NCI-H510A treated with DMSO at 0.1 percent for 48 hours (cell line): ENCODE measurements at regions not wholly inside any gene's neighbourhood (a gene's known extent, or its start where the extent isn't known, plus 50 kb on each side); places are given as distances from the start of the nearest gene placed in this dataset.
A peak's percentile ranks its signal among the peaks of the same experiment; 100 is the strongest.

Source experiments
- DNase-seq: peaks from one replicate; lab custom pipeline; 2025; lab: John Stamatoyannopoulos, UW

DNA sequence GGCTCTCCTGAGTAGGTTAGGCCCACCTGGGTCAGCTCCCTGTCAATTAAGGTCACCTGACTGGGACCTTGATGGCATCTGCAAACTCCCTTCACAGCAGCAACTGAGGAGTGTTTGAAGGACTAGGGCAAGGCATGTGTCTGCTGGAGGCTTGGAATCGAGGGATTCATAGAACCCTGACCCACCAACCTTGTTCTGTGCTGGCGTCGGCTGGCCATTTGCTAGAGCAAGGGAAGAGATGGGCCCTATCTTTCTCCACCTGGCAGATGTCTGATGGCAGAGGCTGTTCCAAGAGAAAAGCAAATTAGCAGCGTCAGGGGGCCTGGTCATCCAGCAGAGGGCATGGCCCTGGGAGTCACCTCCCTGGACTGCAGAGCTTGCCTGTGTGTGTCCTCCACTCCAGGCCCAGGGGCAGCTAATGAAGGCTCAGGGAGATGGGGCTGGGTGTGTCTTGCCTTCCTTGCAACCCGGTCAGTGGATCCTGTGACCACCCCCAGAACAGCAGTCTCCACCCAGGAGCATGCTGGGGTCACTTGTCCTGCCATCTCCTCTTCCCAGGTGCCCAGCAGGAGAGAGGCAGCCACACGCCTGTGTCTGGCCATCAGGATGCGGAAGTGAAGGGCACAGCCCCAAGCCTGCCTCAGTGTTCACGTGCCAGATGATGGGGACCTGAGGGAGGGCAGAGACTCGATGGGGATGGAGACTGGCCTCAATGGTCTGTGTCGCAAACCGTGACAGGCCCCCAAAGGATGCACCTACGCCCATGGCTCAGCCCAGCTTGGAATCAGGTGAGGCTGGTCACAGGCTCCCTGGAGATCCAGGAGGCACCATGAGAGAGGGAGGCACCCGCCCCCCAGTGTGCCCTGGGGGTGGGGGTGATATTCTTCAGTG is 53.9 kb downstream of the BARX1 start:
- no peak for DNase-seq

GRCh38 chr9:93900436-93900819 is 54.7 kb downstream of the BARX1 start:
- DNase-seq: no peak

DNA sequence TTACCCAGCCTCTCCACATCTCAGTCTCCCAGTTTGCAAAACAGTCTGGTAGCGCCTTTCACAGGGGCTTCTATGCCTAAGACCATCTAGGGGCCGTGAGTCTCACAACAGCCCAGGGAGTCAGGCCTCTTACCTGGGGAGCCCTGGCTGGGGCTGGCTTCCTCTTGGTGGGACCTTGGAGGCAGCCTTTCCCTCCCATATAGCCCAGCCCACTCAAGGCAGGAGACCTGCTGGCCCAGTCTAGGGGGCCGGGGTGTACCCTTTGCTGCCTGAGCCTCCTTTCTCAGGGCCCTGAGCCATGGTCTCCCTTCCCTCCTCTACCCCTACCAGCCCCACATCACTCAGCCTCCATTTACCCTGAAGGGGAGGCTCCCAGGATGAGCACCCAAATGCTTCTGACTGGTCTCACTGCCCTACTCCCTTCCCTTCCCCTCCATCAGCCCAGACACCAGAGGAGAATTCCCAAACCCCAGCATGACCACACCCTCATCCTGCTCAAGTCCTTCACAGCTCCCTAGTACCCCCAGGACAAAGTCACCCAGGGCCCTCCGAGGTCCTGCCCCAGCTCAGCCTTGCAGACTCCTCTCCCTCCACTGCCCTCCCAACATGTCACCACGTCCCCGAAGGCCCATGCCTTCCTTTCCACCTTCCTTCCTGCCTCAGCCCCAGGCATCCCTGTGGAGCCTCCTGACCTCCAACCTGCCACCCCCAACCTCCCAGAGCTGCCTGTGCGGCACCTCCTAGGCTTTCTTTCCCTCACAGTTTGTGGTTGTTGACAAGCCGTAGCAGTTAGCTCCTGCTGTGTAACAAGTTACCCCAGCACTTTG is 55.3 kb downstream of the BARX1 start:
- DNase-seq: no peak

- DNase-seq: no peak
Observed at GRCh38 chr9:93898502-93899426, 56.4 kb downstream of the BARX1 start.

DNA sequence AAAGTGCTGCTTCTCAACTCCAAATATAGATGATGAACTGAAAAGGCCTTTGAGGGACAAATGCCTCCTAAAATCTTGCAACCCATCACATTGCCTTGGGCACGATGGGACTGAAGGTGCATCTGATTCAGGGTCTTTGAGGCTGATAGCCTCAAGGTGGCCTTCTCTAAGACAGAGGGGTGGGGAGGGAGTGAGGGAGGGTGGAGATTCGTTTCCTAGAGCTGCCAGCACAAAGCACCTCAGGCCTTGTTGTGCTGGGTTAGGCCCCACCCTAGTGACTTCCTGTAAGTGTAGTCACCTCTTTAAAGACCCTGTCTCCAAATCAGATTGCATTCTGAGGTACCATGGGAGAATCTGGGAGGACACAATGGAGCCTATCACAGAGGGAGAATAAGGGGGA is 57.1 kb downstream of the BARX1 start:
- no peak for DNase-seq

DNA sequence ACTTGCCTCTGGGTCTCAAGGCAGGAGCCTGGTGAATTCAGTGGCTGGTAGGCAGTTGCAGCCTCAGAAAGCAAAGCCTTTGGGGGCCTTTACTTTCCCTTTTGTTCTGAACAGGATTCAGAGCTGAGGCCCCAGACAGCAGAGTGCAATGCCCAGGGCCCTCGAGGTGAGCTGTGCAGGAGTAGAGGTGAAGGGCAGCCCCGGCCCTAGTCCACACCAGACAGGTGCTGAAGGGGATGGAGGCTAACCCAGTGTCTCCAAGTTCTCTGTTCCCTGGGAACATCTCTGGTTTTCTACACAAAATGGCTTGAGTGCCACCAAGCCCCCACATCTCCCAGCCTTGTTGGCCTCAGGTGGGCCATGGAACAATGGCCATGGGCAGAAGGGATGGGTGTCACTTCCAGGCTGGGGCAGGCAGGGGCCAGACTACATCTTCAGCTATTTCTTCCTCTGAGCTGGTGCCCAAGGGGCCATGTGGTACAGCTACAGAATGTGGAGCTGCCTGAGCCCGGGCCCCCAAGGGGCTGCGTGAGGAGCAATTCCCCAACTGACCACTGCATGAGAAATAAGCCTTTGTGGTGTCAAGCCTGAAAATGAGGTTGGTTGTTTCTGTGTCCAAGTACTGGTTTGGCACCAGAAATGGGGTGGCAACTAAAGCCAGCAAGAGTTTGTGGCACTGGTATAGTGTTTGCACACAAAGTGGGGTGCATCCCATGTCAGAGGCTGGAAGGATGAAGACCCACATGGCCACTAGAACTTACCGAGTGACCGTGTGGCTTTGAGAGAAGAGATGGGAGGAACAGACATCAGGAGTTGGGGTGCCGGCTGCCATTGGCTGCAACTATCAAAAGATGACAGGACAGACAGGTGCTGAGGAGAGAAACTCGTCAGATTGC is 57.8 kb downstream of the BARX1 start:
- DNase-seq: no peak

DNA sequence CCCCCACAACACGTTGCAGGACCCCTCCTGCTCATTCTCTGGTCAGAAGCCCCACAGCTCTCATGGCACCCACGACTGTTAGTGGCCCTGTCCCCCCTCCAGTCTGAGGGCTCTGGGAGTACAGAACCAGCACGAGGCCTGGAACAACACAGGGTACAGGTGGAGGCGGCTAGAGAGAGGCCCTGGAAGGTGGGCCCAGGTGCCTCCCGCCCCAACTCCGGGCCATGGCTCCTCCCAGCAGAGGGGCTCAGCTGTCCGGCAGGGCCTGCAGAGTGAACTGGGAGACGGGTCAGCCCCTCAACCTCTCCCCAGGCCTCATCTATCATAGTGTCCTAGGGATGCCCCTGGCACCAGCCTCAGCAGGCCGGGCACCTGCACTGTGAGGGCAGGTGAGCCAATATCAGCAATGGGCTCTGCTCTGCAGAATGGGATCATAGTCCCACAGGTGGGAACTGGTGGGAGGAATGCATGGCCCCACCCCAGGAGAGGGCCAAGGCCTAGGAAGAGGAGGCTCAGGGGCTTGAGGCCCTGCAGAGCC is 58.6 kb downstream of the BARX1 start:
- no peak for DNase-seq

GRCh38 chr9:93896093-93896492 is 59.1 kb downstream of the BARX1 start:
- DNase-seq: no peak

DNA sequence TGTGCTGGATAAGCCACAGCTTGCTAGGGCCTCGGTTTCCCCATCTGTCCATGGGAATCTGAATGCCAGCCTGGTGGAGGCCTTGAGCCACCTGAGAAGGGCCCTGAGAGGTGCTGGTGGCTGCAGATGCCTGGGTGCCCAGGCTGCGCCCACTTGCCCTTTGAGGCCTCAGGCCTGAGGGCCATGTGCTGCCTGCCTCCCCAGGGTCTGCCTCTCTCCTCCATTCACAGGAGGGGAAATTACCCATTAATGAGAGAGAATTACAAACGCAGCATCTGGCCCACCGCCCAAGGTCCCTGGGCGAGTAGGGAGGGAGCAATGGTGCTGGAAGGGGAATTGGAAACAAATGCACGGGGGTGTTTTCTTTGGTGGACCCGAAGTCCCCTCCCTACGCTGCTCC is 59.6 kb downstream of the BARX1 start:
- DNase-seq: no peak

DNA sequence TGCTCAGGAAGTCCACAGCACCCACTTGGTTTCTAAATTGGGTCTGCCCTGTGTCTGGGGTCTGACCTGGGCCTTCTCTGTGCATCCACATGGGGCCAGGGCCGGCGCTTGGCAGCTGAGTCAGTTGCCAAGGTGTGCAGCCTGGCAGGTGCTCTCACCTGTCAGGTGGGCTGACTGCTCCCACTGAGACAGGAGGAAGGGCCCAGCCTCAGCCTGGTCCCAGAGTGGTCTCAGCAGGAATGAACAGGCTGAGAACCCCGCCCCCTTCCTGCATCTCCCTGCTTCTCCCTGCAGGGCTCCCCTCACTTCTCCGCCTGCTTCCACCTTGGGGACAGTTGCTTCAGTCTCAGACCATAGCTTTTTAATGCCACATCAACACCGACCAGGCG is 60.5 kb downstream of the BARX1 start:
- DNase-seq: no peak

GRCh38 chr9:93893899-93894690 is 61.1 kb downstream of the BARX1 start:
- peak; percentile 78 for DNase-seq

DNA sequence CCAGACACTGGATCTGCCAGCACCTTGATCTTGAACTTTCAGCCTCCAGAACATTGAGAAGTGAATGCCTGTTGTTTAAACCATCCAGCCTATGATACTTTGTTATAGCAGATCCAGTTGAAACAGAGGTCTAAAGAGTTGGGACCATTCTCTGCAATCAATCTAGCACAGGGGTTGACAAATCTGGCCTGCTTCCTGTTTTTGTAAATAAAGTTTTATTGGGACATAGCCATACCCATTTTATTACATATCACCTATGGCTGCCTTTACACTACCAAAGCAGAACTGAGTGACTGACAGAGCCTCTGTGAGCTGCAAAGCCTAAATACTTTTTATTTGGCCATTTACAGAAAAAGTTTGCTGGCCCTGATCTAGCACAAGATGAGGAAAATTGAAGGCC is 62.0 kb downstream of the BARX1 start:
- no peak for DNase-seq

DNA sequence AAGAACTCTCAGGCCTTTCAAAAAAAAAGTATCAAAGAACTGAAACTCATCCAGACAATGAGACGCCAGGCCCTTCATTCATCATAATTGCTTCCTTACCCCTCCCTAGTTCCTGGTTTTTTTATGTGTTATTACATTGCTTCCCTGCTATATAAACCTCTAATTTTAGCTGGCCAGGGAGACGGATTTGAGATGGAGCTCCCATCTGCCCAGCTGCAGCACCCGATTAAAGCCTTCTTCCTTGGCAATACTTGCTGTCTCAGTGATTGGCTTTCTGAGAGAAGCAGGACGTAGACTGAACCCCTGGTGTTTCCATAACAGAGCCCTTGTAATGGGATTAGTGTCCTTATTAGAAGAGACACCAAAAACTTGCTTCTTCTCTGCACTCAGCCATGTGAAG is 62.4 kb downstream of the BARX1 start:
- DNase-seq: no peak

GRCh38 chr9:93891549-93892310 is 63.4 kb downstream of the BARX1 start:
- DNase-seq: no peak

DNA sequence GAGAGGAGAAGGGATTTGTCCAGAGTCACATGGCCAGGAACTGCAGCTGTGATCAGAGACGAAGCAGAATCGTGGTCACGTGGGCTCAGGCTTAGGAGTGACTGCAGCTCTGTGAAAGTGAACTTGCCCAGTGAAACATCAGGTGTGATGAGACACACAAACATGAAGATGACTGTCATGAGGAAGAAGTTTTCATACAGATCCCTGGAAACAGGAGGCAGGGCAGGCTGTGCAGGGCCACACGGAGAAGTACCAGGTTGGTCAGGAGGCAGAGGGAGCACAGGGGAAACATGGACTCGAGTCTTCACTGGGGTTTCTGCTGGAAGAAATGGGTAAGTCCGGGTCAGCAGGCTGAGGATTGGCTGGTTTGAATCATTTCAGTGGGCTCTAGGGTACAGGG is 64.1 kb downstream of the BARX1 start:
- DNase-seq: no peak

DNA sequence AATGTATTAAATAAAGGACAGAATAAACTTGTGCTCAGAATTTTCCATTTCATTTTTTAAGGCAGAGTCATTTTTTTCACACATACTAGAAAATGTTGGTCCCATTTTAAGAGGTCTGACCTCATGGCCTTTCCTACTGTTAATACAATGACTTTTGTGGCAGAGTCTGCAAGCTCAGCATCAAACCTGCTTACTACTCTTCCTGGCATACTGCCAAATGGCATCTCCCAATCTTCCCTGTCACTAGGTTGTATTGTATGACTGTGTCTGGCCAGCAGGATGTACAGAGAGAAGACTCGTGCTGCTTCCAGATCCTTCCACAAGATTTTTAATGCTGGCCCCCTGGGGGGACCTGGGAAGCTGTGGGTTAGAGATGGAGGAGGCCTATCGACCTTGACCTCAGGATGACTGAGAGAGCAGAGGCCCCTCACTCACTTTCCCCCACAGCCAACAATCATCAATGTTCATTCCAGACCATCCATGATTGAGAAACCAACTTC is 64.7 kb downstream of the BARX1 start:
- DNase-seq: peak; percentile 86

DNA sequence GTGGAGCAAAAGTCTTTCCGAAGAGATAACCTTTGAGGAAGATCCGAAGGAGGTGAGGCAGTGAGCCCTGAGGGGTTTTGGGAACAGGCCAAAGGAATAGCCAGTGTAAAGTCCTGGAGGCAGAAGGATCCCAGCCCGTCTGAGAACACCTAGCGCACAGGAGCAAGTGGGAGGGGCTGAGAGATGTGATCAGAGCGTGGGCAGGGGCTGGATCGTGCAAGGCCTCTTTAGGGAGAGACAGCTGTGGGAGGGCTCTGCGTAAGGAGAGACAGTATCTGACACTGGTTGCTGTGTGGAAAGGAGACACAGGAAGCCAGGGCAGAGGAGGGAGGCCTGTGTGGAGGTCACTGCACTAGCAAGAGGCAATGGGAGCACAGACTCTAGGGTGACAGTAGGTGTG is 68.2 kb downstream of the BARX1 start:
- peak; percentile 59 for DNase-seq

DNA sequence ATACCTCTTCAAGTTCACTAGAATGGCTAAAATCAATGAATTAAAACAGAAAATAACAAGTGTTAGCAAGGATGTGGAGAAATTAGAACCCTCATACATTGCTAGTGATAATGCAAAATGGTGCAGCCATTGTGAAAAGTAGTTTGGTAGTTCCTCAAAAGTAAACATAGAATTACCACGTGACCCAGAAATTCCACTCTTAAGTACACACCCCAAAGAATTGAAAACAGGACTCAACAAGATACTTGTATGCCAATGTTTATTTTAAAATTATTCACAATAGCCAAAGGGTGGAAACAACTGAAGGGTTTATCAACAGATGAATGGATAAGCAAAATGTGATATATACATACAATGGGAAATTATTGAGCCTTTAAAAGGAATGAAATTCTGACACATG is 70.3 kb downstream of the BARX1 start:
- peak; percentile 79 for DNase-seq
